Spleen (tissue), 11 donors: ENCODE measurements at regions not wholly inside any gene's neighbourhood (a gene's known extent, or its start where the extent isn't known, plus 50 kb on each side); places are given as distances from the start of the nearest gene placed in this dataset.

Experiments used
- DNase-seq: peaks from one replicate; pipeline ENCODE4 v3.0.0-alpha.2; 2020
- H3K27ac ChIP-seq, 8 donors: fragments of 200-600 bp; sonication (generic) in 7 of 8; 1 replicate in 4 of 8; 2 replicates in 4 of 8; pipeline versions ENCODE4 v1.5.0 to v1.8.0; 2016 to 2021; ENCODE audit warnings: inconsistent platforms in 4 of 8, mild to moderate bottlenecking in 4 of 8, moderate library complexity in 1 of 8
- H3K27me3 ChIP-seq, 7 donors: fragments of 200-600 bp; sonication (generic) in 6 of 7; replicated peaks in 1 of 7; 1 replicate in 4 of 7; 2 replicates in 3 of 7; pipeline versions ENCODE4 v1.5.0 to v1.8.0; 2016 to 2021; ENCODE audit warnings: inconsistent platforms in 3 of 7, mild to moderate bottlenecking in 1 of 7
- H3K36me3 ChIP-seq, 6 donors: fragments of 200-600 bp; sonication (generic) in 5 of 6; 1 replicate in 4 of 6; 2 replicates in 2 of 6; pipeline versions ENCODE4 v1.5.0 to v1.8.0; 2016 to 2021; ENCODE audit warnings: inconsistent platforms in 2 of 6
- H3K4me1 ChIP-seq, 6 donors: fragments of 200-600 bp; sonication (generic) in 5 of 6; 1 replicate in 3 of 6; 2 replicates in 3 of 6; pipeline versions ENCODE4 v1.5.0 to v1.8.0; 2016 to 2021; ENCODE audit warnings: inconsistent platforms in 3 of 6
- H3K4me3 ChIP-seq, 8 donors: fragments of 200-600 bp; sonication (generic) in 7 of 8; 1 replicate in 4 of 8; 2 replicates in 4 of 8; pipeline versions ENCODE4 v1.5.0 to v1.8.0; 2016 to 2021; ENCODE audit warnings: inconsistent platforms in 4 of 8, mild to moderate bottlenecking in 4 of 8, moderate library complexity in 2 of 8
- H3K9me3 ChIP-seq, 8 donors: fragments of 200-600 bp; sonication (generic) in 7 of 8; 1 replicate in 4 of 8; 2 replicates in 4 of 8; pipeline versions ENCODE4 v1.5.0 to v1.8.0; 2016 to 2021; ENCODE audit warnings: inconsistent platforms in 4 of 8
- CTCF ChIP-seq, 11 experiments: fragments of 200-600 bp in 7 of 11; fragments of 450-650 bp in 4 of 11; sonication (generic) in 4 of 11; IDR thresholded peaks in 8 of 11; conservative IDR thresholded peaks in 3 of 11; 1 replicate in 7 of 11; 2 replicates in 4 of 11; pipeline versions ENCODE4 v1.4.0 to v1.8.0; 2016 to 2021; ENCODE audit warnings: antibody characterized with exemption in 11 of 11, inconsistent platforms in 4 of 11, mild to moderate bottlenecking in 1 of 11
- POLR2A ChIP-seq, 3 donors: fragments of 450-650 bp; IDR thresholded peaks; one replicate each; pipeline ENCODE4 v1.5.1; 2017; ENCODE audit warnings: antibody characterized with exemption in 3 of 3, mild to moderate bottlenecking in 1 of 3
- POLR2AphosphoS5 ChIP-seq, 3 donors: sonication (generic); formaldehyde crosslinking; IDR thresholded peaks; one replicate each; pipeline ENCODE4 v1.5.1; 2017; ENCODE audit warnings: antibody characterized with exemption in 3 of 3
- WGBS, 5 donors: extraction: QIAGEN DNeasy Blood & Tissue Kit in 3 of 5; methylation state at CpG; one replicate each; pipeline versions ENCODE4 v1.1.5 to v1.1.7; 2013 to 2018; 5-methylcytosine and 5-hydroxymethylcytosine counted together
- intact Hi-C: fragments of 100-400 bp; cut with DNase I; formaldehyde crosslinking; loops from one replicate; pipeline ENCODE4 v1.15.0; 2023; ENCODE audit warnings: low total_unique reads
- donor health status: healthy with polysubstance abuse.
- donor health status: DM: no; HTN: no; CAD: no; lungs with moderate emphysema.
- donor health status: DM: no; HTN: no; CAD: no.
- donor health status: Bipolar disorder and iron deficiency.
- donor health status: healthy.
- donor health status: DM: no; HTN: no; CAD: no.
- donor health status: DM: yes; HTN: yes; CAD: no.

GRCh38 chr6:130682066-130682465 is 145.1 kb upstream of the SMLR1 start:
- no peak for DNase-seq
- H3K9me3 ChIP-seq: peaks cover 0 to 14% (median 10%) of the 10 kb centered on the region in 8 donors
- H3K27me3 ChIP-seq: no peaks in the 10 kb centered on the region
- H3K27ac ChIP-seq: no peak overlapping the region
- H3K4me3 ChIP-seq: no peak overlapping the region
- H3K36me3 ChIP-seq: no peaks in the 10 kb centered on the region
- intact Hi-C loops: no loop called here
- 90 to 96% (median 94%) methylated on average over 5 of the region's 5 CpGs for WGBS, 5 donors
- H3K4me1 ChIP-seq: no peaks in the 10 kb centered on the region
- TF ChIP-seq POLR2AphosphoS5 (IDR thresholded peaks at IDR 0.05) (no peak), POLR2A (IDR thresholded peaks at IDR 0.05) (no peak), CTCF (IDR thresholded peaks at IDR 0.05 in 8 of 11, conservative IDR thresholded peaks at IDR 0.05 in 3 of 11) (no peak)

GRCh38 chr6:130683761-130684517 is 143.3 kb upstream of the SMLR1 start:
- WGBS, 5 donors: 68 to 83% (median 72%) methylated on average over 7 of the region's 7 CpGs
- no peak overlapping the region for H3K4me3 ChIP-seq

GRCh38 chr6:130692659-130693058 is 134.5 kb upstream of the SMLR1 start:
- DNase-seq: no peak
- intact Hi-C loops: loop anchor here (10.0 kb wide), 1 partner anchor 368 kb away; no protein-coding TSS in a partner anchor
- Histone ChIP-seq H3K4me3 (no peak overlapping the region), H3K27ac (no peak overlapping the region), H3K4me1 (peaks cover 0 to 3% (median 0%) of the 10 kb centered on the region in 6 donors), H3K27me3 (no peaks in the 10 kb centered on the region), H3K9me3 (no peaks in the 10 kb centered on the region), H3K36me3 (no peaks in the 10 kb centered on the region)
- 78 to 86% (median 81%) methylated on average over 2 of the region's 2 CpGs for WGBS, 5 donors
- TF ChIP-seq POLR2AphosphoS5 (IDR thresholded peaks at IDR 0.05): no peak
- no peak for TF ChIP-seq CTCF (IDR thresholded peaks at IDR 0.05 in 8 of 11, conservative IDR thresholded peaks at IDR 0.05 in 3 of 11)
- TF ChIP-seq POLR2A (IDR thresholded peaks at IDR 0.05): no peak

More at GRCh38 chr6:130683761-130684517, 143.3 kb upstream of the SMLR1 start:
- H3K27me3 ChIP-seq: no peaks in the 10 kb centered on the region
- DNase-seq: no peak
- no peaks in the 10 kb centered on the region for H3K36me3 ChIP-seq
- H3K4me1 ChIP-seq: no peaks in the 10 kb centered on the region
- H3K9me3 ChIP-seq: no peaks in the 10 kb centered on the region
- intact Hi-C loops: no loop called here
- H3K27ac ChIP-seq: no peak overlapping the region
- TF ChIP-seq CTCF (IDR thresholded peaks at IDR 0.05 in 8 of 11, conservative IDR thresholded peaks at IDR 0.05 in 3 of 11): no peak
- no peak for TF ChIP-seq POLR2A (IDR thresholded peaks at IDR 0.05)
- TF ChIP-seq POLR2AphosphoS5 (IDR thresholded peaks at IDR 0.05): no peak

- TF ChIP-seq POLR2AphosphoS5 (IDR thresholded peaks at IDR 0.05) (no peak), CTCF (IDR thresholded peaks at IDR 0.05 in 8 of 11, conservative IDR thresholded peaks at IDR 0.05 in 3 of 11) (no peak), POLR2A (IDR thresholded peaks at IDR 0.05) (no peak)
- intact Hi-C loops: loop anchor here (10.0 kb wide), 1 partner anchor 369 kb away; no protein-coding TSS in a partner anchor
- Histone ChIP-seq H3K4me1 (peaks cover 0 to 9% (median 0%) of the 10 kb centered on the region in 6 donors), H3K27ac (no peak overlapping the region), H3K4me3 (no peak overlapping the region), H3K9me3 (no peaks in the 10 kb centered on the region), H3K36me3 (no peaks in the 10 kb centered on the region), H3K27me3 (no peaks in the 10 kb centered on the region)
- no peak for DNase-seq
- WGBS, 5 donors: 65 to 83% (median 79%) methylated on average over 2 of the region's 2 CpGs
Measured at GRCh38 chr6:130693944-130694343, 133.3 kb upstream of the SMLR1 start.
